Spleen (tissue), 11 donors: ENCODE measurements at regions not wholly inside any gene's neighbourhood (a gene's known extent, or its start where the extent isn't known, plus 50 kb on each side); places are given as distances from the start of the nearest gene placed in this dataset.

Experiments
- DNase-seq: peaks from one replicate; pipeline ENCODE4 v3.0.0-alpha.2; 2020
- H3K27ac ChIP-seq, 8 donors: fragments of 200-600 bp; sonication (generic) in 7 of 8; 1 replicate in 4 of 8; 2 replicates in 4 of 8; pipeline versions ENCODE4 v1.5.0 to v1.8.0; 2016 to 2021; ENCODE audit warnings: inconsistent platforms in 4 of 8, mild to moderate bottlenecking in 4 of 8, moderate library complexity in 1 of 8
- H3K27me3 ChIP-seq, 7 donors: fragments of 200-600 bp; sonication (generic) in 6 of 7; replicated peaks in 1 of 7; 1 replicate in 4 of 7; 2 replicates in 3 of 7; pipeline versions ENCODE4 v1.5.0 to v1.8.0; 2016 to 2021; ENCODE audit warnings: inconsistent platforms in 3 of 7, mild to moderate bottlenecking in 1 of 7
- H3K36me3 ChIP-seq, 6 donors: fragments of 200-600 bp; sonication (generic) in 5 of 6; 1 replicate in 4 of 6; 2 replicates in 2 of 6; pipeline versions ENCODE4 v1.5.0 to v1.8.0; 2016 to 2021; ENCODE audit warnings: inconsistent platforms in 2 of 6
- H3K4me1 ChIP-seq, 6 donors: fragments of 200-600 bp; sonication (generic) in 5 of 6; 1 replicate in 3 of 6; 2 replicates in 3 of 6; pipeline versions ENCODE4 v1.5.0 to v1.8.0; 2016 to 2021; ENCODE audit warnings: inconsistent platforms in 3 of 6
- H3K4me3 ChIP-seq, 8 donors: fragments of 200-600 bp; sonication (generic) in 7 of 8; 1 replicate in 4 of 8; 2 replicates in 4 of 8; pipeline versions ENCODE4 v1.5.0 to v1.8.0; 2016 to 2021; ENCODE audit warnings: inconsistent platforms in 4 of 8, mild to moderate bottlenecking in 4 of 8, moderate library complexity in 2 of 8
- H3K9me3 ChIP-seq, 8 donors: fragments of 200-600 bp; sonication (generic) in 7 of 8; 1 replicate in 4 of 8; 2 replicates in 4 of 8; pipeline versions ENCODE4 v1.5.0 to v1.8.0; 2016 to 2021; ENCODE audit warnings: inconsistent platforms in 4 of 8
- POLR2A ChIP-seq, 3 donors: fragments of 450-650 bp; IDR thresholded peaks; one replicate each; pipeline ENCODE4 v1.5.1; 2017; ENCODE audit warnings: antibody characterized with exemption in 3 of 3, mild to moderate bottlenecking in 1 of 3
- POLR2AphosphoS5 ChIP-seq, 3 donors: sonication (generic); formaldehyde crosslinking; IDR thresholded peaks; one replicate each; pipeline ENCODE4 v1.5.1; 2017; ENCODE audit warnings: antibody characterized with exemption in 3 of 3
- WGBS, 5 donors: extraction: QIAGEN DNeasy Blood & Tissue Kit in 3 of 5; methylation state at CpG; one replicate each; pipeline versions ENCODE4 v1.1.5 to v1.1.7; 2013 to 2018; 5-methylcytosine and 5-hydroxymethylcytosine counted together
- intact Hi-C: fragments of 100-400 bp; cut with DNase I; formaldehyde crosslinking; loops from one replicate; pipeline ENCODE4 v1.15.0; 2023; ENCODE audit warnings: low total_unique reads
- TF ChIP-seq, protein P1 (sequence below), 11 experiments: fragments of 200-600 bp in 7 of 11; fragments of 450-650 bp in 4 of 11; sonication (generic) in 4 of 11; IDR thresholded peaks in 8 of 11; conservative IDR thresholded peaks in 3 of 11; 1 replicate in 7 of 11; 2 replicates in 4 of 11; pipeline versions ENCODE4 v1.4.0 to v1.8.0; 2016 to 2021; ENCODE audit warnings: antibody characterized with exemption in 11 of 11, inconsistent platforms in 4 of 11, mild to moderate bottlenecking in 1 of 11
- donor health status: healthy with polysubstance abuse.
- donor health status: DM: no; HTN: no; CAD: no; lungs with moderate emphysema.
- donor health status: DM: no; HTN: no; CAD: no.
- donor health status: Bipolar disorder and iron deficiency.
- donor health status: healthy.
- donor health status: DM: no; HTN: no; CAD: no.
- donor health status: DM: yes; HTN: yes; CAD: no.

DNA sequence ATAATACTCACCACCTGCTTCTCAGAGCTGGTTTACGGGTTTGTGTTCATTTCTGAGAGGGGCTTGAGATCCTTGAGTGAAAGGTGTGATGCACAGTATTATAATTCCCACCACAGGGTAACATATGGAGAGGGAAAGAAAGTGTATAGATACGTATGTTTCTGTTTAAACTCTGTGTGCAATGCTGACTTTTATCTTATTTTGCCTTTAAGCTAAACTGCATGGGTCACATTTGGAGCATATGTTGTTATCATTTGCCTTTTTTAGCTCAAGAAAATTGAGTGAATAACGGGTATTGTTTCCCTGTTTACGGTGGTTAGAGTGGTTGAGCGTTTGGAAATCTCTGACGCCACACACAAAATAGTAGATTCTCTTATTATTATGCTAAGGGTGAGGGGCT, 191.1 kb upstream of the NFIA start:
- intact Hi-C loops, result no loop called here
- Histone ChIP-seq H3K4me1 (no peaks in the 10 kb centered on the region), H3K9me3 (no peaks in the 10 kb centered on the region), H3K27ac (no peak overlapping the region), H3K27me3 (no peaks in the 10 kb centered on the region), H3K4me3 (no peak overlapping the region), H3K36me3 (no peaks in the 10 kb centered on the region)
- 81 to 95% (median 84%) methylated on average over 6 of the region's 6 CpGs for WGBS, 5 donors
- TF ChIP-seq POLR2A (IDR thresholded peaks at IDR 0.05) (no peak), POLR2AphosphoS5 (IDR thresholded peaks at IDR 0.05) (no peak)
- TF ChIP-seq, protein P1, sequence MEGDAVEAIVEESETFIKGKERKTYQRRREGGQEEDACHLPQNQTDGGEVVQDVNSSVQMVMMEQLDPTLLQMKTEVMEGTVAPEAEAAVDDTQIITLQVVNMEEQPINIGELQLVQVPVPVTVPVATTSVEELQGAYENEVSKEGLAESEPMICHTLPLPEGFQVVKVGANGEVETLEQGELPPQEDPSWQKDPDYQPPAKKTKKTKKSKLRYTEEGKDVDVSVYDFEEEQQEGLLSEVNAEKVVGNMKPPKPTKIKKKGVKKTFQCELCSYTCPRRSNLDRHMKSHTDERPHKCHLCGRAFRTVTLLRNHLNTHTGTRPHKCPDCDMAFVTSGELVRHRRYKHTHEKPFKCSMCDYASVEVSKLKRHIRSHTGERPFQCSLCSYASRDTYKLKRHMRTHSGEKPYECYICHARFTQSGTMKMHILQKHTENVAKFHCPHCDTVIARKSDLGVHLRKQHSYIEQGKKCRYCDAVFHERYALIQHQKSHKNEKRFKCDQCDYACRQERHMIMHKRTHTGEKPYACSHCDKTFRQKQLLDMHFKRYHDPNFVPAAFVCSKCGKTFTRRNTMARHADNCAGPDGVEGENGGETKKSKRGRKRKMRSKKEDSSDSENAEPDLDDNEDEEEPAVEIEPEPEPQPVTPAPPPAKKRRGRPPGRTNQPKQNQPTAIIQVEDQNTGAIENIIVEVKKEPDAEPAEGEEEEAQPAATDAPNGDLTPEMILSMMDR (IDR thresholded peaks at IDR 0.05 in 8 of 11, conservative IDR thresholded peaks at IDR 0.05 in 3 of 11), result no peak
- DNase-seq, result no peak

- no peaks in the 10 kb centered on the region for H3K36me3 ChIP-seq
- intact Hi-C loops, result no loop called here
- no peaks in the 10 kb centered on the region for H3K4me1 ChIP-seq
- no peaks in the 10 kb centered on the region for H3K27me3 ChIP-seq
- H3K9me3 ChIP-seq, result no peaks in the 10 kb centered on the region
- no peak overlapping the region for H3K4me3 ChIP-seq
- no peak overlapping the region for H3K27ac ChIP-seq
- no peak for DNase-seq
- TF ChIP-seq POLR2AphosphoS5 (IDR thresholded peaks at IDR 0.05) (no peak), POLR2A (IDR thresholded peaks at IDR 0.05) (no peak)
- TF ChIP-seq, protein P1 (IDR thresholded peaks at IDR 0.05 in 8 of 11, conservative IDR thresholded peaks at IDR 0.05 in 3 of 11), result no peak
These were observed 191.7 kb upstream of the NFIA start for GRCh38 chr1:60890664-60891063.

DNA sequence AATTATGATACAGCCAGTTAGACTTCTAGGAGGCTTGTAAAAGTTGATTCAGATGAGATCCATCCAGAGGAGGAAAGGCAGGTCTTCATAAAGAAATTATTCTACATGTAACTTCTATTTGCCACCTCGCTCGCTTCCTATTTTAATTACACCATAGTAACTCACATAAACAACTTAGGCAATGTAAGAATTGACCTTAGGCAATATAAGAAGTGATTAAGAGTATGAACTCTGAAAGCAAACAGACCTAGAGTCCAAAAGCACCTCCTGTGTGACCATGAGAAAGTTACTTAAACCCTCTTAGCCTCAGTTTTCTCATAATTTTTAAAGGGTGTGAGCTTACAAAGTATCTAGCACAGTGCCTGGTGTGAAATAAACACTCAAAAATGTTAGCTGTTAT, 192.7 kb upstream of the NFIA start:
- Histone ChIP-seq H3K9me3 (no peaks in the 10 kb centered on the region), H3K27ac (no peak overlapping the region), H3K36me3 (no peaks in the 10 kb centered on the region), H3K27me3 (no peaks in the 10 kb centered on the region), H3K4me3 (no peak overlapping the region), H3K4me1 (no peaks in the 10 kb centered on the region)
- intact Hi-C loops, result no loop called here
- TF ChIP-seq POLR2A (IDR thresholded peaks at IDR 0.05) (no peak), POLR2AphosphoS5 (IDR thresholded peaks at IDR 0.05) (no peak)
- TF ChIP-seq, protein P1 (IDR thresholded peaks at IDR 0.05 in 8 of 11, conservative IDR thresholded peaks at IDR 0.05 in 3 of 11), result no peak
- DNase-seq, result no peak
- 83 to 94% (median 91%) methylated on average over 2 of the region's 2 CpGs for WGBS, 5 donors

DNA sequence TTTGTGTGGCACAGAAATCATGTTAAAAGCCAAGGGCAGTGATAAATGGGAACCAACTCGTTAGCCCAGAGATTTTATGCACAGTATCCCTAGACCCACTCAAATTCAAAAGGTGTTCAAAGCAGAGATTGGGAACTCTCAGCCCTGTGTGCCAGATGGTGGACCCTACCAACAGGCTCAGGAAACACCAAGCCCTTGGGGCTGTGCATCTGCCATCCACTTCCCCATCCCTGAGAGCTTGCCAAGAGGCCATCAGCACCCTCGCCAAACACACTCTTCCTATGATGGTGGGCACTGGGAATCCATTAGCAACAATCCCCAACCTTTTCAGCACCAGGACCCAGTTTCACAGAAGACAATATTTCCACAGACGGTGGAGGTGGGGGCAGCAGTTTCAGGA, 194.2 kb upstream of the NFIA start:
- 70 to 77% (median 72%) methylated on average over 3 of the region's 3 CpGs for WGBS, 5 donors
- TF ChIP-seq POLR2AphosphoS5 (IDR thresholded peaks at IDR 0.05) (no peak), POLR2A (IDR thresholded peaks at IDR 0.05) (no peak)
- TF ChIP-seq, protein P1 (IDR thresholded peaks at IDR 0.05 in 8 of 11, conservative IDR thresholded peaks at IDR 0.05 in 3 of 11), result no peak
- Histone ChIP-seq H3K27me3 (no peaks in the 10 kb centered on the region), H3K4me3 (no peak overlapping the region), H3K4me1 (no peaks in the 10 kb centered on the region), H3K36me3 (no peaks in the 10 kb centered on the region), H3K27ac (no peak overlapping the region), H3K9me3 (no peaks in the 10 kb centered on the region)
- intact Hi-C loops, result no loop called here
- no peak for DNase-seq
